D341Med (cell line): ENCODE measurements at regions not wholly inside any gene's neighbourhood (a gene's known extent, or its start where the extent isn't known, plus 50 kb on each side); places are given as distances from the start of the nearest gene placed in this dataset.

Source experiments
- DNase-seq: peaks from one replicate; pipeline ENCODE4 v3.0.0; 2012; ENCODE audit warnings: low spot score

- DNase-seq, result no peak
Measured at GRCh38 chr7:109945820-109946518, 1145.0 kb upstream of the LRRN3 start.

DNA sequence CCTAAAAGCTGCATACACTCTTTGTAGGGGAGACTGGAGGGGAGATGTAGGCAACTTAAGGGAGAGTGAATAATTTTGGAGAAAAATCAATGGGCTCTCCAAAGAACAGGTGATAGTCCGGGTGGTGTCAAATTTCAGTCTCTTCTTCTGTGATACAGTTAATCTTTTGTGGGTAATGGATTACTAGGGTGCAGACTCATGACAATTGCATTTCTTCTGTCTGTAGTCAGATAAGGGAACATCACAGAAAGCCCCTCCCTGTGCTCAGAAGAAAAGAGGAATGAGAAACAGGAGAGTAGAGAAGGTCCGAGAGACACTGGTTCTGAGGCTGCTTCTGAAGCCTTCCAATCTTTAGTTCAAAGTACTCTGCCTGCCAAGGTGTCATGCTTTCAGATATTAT, 1140.7 kb upstream of the LRRN3 start:
- no peak for DNase-seq

- DNase-seq, result no peak
Measured at GRCh38 chr7:109950821-109951564, 1139.9 kb upstream of the LRRN3 start.

GRCh38 chr7:109951565-109951928, 1139.4 kb upstream of the LRRN3 start:
- no peak for DNase-seq

GRCh38 chr7:109955986-109956385, 1134.9 kb upstream of the LRRN3 start:
- DNase-seq, result no peak

GRCh38 chr7:109956916-109957315, 1134.0 kb upstream of the LRRN3 start:
- no peak for DNase-seq

DNA sequence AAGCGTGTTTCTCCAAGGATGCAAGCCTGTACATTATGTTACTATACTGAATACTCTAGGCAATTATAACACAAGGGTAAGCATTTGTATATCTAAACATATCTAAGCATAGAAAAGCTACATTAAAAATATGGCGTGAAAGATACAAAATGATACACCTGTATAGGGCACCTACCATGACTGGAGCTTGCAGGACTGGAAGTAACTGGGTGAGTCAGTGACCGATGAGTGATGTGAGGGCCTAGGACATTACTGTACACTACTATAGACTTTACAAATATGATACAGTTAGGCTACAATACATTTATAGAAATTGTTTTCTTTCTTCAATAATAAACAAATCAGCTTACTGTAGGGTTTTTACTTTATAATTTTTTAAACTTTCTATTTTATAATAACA, 1127.2 kb upstream of the LRRN3 start:
- no peak for DNase-seq

GRCh38 chr7:109964780-109965179, 1126.1 kb upstream of the LRRN3 start:
- no peak for DNase-seq

DNA sequence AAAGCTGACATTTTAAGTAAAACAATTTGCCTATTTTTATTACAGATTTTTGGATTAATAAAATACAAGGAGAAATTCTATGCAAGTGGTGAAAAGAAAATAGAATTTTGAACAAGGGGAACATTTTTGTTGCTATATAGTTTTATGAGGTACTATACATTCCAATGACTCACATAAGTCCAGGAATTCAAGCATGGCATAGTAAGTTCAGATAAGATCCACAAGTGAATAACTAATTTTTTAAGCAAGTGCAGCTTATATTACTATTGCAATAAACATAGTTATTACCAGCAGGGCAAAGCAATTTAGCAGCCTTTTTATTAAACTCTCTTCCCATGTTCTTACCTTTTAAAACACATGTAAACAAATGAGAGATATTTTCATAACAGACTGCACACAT, 1123.5 kb upstream of the LRRN3 start:
- DNase-seq, result no peak

DNA sequence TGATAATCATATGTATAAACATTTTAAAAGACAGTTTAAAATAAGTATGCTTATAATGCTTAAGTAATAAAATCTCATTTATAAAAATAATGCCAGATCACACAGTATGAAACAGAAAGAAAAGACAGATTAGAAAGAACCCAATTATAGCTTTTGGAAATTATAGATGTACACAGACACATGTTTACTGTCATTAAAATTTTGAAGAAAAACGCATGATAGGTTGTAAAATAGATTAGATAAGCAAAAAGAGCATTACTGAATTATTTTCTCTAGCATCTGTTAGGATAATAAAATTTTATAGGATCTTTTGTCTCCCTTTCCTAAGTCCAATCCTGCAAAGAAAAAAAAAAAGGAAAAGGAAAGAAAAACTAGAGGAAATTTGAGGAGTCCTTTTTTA, 1107.3 kb upstream of the LRRN3 start:
- DNase-seq, result no peak

DNA sequence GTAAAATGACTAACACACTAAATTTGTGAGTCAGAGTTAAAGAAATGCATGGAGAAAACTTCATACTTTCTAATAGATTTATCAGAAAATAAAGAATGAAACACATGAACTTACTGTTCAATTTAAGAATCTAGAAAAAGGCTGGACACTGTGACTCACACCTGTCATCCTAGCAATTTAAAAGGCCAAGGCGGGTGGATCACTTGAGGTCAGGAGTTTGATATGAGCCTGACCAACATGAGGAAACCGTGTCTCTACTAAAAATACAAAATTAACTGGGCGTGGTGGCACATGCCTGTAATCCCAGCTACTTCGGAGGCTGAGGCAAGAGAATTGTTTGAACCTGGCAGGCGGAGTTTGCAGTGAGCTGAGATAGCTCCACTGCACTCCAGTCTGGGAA, 1106.2 kb upstream of the LRRN3 start:
- DNase-seq, result no peak

DNA sequence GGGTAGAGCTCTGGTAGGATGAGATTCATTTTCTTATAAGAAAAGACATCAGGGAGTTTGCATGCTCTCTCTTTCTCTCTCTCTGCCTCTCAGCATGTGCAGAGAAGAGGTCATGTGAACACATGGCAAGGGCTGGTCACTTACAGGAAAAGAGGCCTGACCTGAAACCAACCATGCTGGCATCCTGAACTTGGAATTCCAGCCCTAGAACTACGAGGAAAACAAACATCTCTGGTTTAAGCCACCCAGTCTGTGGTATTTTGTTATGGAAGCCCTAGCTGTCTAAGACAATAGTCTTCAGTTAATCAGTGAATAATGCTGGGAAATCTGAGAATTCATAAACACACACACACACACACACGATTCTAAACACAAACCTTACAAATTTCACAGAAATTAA, 1104.2 kb upstream of the LRRN3 start:
- DNase-seq, result no peak

DNA sequence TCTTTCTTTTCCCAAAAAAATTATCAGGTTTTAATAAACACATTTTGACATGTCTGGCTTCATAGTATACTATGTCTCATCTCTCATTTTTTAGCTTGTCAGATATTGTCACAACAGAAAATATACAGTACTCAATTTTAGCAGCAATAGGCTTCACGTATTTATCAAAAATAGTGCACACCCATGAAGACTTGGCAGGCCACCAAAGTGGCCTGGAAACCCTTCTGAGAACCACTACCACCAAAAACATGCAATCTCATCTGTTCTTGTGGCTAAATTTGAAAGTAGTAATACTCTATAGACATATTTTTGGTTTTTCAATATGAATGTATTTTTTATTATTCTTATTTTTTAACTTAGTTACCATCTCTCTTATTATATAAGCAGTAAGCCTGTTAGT, 1094.5 kb upstream of the LRRN3 start:
- DNase-seq, result no peak

DNA sequence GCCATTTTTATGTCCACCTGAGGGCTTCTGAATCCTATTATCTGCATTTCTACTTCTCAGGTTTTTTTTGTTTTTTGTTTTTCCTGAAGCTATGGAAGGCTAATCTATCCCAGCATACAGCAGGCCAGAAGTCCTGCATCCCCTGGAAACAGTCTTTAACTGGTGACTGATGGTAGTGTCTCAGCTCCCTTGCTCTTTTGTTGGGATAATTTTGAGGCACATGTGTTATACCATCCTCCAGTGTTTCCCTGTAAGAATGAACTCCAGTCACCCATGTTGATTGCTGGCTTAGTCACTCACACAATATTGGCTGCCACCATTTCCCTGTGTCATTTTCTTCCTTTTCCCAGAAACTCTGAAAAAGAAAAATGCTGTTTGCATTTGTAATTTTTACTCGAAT, 1094.0 kb upstream of the LRRN3 start:
- DNase-seq, result no peak

- no peak for DNase-seq
Measured at GRCh38 chr7:109997837-109998236, 1093.1 kb upstream of the LRRN3 start.

DNA sequence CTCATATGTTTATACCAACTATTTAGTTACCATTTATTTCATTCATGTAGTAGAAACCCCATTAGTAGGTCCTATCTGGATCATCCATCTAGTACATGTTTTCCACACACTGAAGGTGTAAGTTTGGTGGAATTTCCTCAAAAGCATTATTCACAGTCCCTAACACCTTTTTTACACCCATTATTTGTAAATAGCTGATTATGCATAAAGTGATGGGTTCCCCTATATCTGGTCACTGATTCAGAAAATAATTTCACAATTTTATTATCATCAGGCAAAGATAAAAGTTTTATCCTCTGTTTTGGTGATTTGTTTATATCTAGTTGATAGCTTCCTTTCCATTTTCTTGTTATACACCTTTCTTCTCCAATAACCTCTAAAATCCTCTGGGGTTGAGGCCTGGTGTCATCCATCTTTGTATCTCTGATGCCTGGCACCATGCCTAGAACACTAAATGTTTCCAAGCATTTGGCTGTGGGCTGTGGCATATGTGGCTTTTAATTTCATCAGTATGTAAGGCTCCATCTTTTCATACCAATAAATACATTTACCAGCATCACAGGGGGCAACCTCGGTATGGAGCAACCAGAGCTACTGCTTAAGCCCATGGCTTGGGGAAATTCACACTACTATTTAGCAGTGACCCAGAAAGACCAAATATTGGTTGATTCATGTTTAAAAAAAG, 1089.5 kb upstream of the LRRN3 start:
- no peak for DNase-seq

DNA sequence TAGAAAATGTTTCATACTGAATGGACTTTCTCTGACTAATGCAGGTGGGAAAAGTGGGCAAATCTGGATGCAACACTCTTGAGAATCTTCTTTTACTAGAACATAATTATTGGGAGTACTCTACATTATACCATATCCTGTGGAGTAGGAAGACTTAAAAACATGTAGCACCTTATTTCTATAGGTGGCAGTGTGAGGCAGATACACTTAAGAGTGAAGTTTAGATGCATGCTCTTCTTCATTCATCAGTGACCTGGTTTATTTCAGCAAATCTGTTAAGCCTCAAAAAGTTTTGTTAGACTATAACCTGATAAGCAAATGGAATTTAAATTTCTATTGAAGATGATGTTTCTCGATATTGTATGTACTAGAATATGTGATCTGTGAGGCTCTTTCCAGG, 1087.1 kb upstream of the LRRN3 start:
- DNase-seq, result no peak

- DNase-seq, result no peak
Measured at GRCh38 chr7:110007320-110008063, 1083.4 kb upstream of the LRRN3 start.

DNA sequence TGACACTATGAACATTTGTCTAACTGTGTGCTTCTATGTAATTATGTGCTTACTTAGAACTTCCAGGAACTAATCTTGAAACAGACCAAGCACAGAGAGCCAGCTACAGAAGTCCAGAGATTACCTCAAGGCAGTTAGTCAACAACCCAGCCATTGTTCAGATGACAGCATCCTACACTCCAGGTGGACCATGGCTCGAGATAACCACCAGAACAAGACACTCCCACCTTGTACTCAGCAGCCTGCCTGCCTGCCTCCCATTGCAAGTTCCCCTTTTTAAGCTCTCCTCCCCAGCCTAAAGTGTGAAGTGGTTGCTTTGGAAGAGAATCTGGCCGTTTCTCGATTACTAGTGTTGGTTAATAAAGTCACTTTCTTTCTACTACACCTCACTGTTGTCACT, 1080.6 kb upstream of the LRRN3 start:
- no peak for DNase-seq

DNA sequence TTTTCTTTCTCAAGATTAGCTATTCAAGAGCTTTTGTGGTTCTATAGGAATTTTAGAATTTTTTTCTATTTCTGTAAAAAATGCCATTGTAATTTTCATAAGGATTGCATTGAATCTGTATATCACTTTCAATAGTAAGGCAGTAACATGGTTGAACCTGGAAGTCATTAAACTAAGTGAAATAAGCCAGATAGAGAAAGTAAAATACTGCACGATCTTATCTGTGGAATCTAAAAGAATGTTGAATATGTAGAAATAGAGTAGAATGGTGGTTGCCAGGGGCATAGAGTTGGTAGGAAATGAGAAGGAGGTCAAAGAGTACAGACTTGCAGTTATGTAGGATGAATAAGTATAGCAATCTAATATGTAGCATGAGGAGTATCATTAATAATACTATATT, 1073.5 kb upstream of the LRRN3 start:
- DNase-seq, result no peak

- DNase-seq, result no peak
Measured at GRCh38 chr7:110027385-110027784, 1063.5 kb upstream of the LRRN3 start.

DNA sequence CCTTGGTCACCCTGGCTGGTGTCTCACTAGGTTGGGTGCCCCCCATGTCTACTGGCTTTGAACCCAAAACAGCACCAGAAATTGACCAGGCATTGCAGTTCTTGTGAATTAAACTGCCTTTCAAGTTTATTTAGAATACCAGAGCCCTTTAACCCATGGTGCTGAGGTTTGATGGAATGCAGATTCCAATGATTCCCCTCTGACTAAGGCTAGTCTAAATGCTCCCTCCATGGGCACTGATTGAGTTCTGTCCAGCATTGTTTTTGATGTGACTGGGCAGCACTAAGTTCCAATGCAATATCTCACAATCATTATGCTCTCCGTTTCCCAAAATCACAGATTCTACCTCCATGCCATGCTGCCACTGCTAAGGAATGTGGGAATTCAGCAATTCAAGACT, 1047.4 kb upstream of the LRRN3 start:
- no peak for DNase-seq

DNA sequence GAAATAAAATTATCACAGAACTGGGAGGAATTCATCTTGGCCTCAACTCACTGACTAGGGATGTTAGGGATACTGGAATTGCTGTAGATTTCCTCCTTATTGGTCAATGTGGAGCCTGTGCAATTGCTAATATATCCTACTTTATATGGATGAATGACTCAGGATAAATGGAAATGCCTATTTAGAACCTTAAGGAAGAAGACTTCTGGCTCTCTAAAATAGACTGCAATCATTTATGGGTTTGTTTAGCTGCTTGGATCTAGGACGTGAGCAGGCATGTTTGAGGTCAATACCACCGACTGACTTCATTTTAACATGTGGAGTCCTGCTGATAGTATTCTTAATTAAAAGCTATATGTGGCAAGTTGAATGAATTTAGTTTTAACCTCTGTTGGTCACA, 1040.1 kb upstream of the LRRN3 start:
- DNase-seq, result no peak
